Heart left ventricle (tissue), 16 donors: ENCODE measurements at regions not wholly inside any gene's neighbourhood (a gene's known extent, or its start where the extent isn't known, plus 50 kb on each side); places are given as distances from the start of the nearest gene placed in this dataset.
"Not testable (repeated sequence)": the region's sequence is repeated elsewhere in the genome, so short reads cannot be mapped to it uniquely, and the experiment has no call there.

Experiments used
- ATAC-seq, 4 donors: fragments of 200-7000 bp; cut with Tn5 transposase; one replicate each; pipeline ENCODE4 v1.9.1; 2020 to 2022; ENCODE audit warnings: moderate library complexity in 4 of 4, mild to moderate bottlenecking in 3 of 4, moderate number of reproducible peaks in 1 of 4
- DNase-seq, 5 donors: peaks; one replicate each; pipeline ENCODE4 v3.0.0-alpha.2; 2020
- H3K27ac ChIP-seq, 12 donors: fragments of 200-600 bp; sonication (generic) in 4 of 12; one replicate each; pipeline versions ENCODE4 v1.5.0 to v1.8.0; 2016 to 2022; ENCODE audit warnings: mild to moderate bottlenecking in 2 of 12
- H3K27me3 ChIP-seq, 9 donors: fragments of 200-600 bp; sonication (generic) in 2 of 9; one replicate each; pipeline versions ENCODE4 v1.5.1 to v1.8.0; 2016 to 2022; ENCODE audit warnings: mild to moderate bottlenecking in 3 of 9
- H3K36me3 ChIP-seq, 9 donors: fragments of 200-600 bp; sonication (generic) in 2 of 9; one replicate each; pipeline versions ENCODE4 v1.5.0 to v1.8.0; 2018 to 2022; ENCODE audit warnings: mild to moderate bottlenecking in 2 of 9
- H3K4me1 ChIP-seq, 12 donors: fragments of 200-600 bp; sonication (generic) in 4 of 12; one replicate each; pipeline versions ENCODE4 v1.5.0 to v1.8.0; 2016 to 2022; ENCODE audit warnings: mild to moderate bottlenecking in 3 of 12
- H3K4me3 ChIP-seq, 12 donors: fragments of 200-600 bp; sonication (generic) in 4 of 12; one replicate each; pipeline versions ENCODE4 v1.5.0 to v1.8.0; 2017 to 2022; ENCODE audit warnings: mild to moderate bottlenecking in 9 of 12, moderate library complexity in 4 of 12
- H3K9me3 ChIP-seq, 12 donors: fragments of 200-600 bp; sonication (generic) in 4 of 12; one replicate each; pipeline versions ENCODE4 v1.5.0 to v1.8.0; 2016 to 2022; ENCODE audit warnings: mild to moderate bottlenecking in 1 of 12
- CTCF ChIP-seq, 12 donors: fragments of 200-600 bp; sonication (generic) in 4 of 12; IDR thresholded peaks; one replicate each; pipeline versions ENCODE4 v1.5.0 to v1.8.0; 2018 to 2022; ENCODE audit warnings: antibody characterized with exemption in 12 of 12, mild to moderate bottlenecking in 5 of 12
- POLR2A ChIP-seq, 2 donors: fragments of 450-650 bp; IDR thresholded peaks; one replicate each; pipeline ENCODE4 v1.6.1; 2017; ENCODE audit warnings: antibody characterized with exemption in 2 of 2, mild to moderate bottlenecking in 2 of 2, moderate library complexity in 2 of 2
- WGBS, 4 donors: extraction: QIAGEN DNeasy Blood & Tissue Kit in 2 of 4; methylation state at CpG; one replicate each; pipeline versions ENCODE4 v1.1.5 to v1.1.7; 2013 to 2018; 5-methylcytosine and 5-hydroxymethylcytosine counted together
- intact Hi-C, 10 donors: fragments of 100-400 bp; cut with DNase I; formaldehyde crosslinking; loops; one replicate each; pipeline versions ENCODE4 v1.11.1 to v1.14.2; 2022
- donor health status: ischemic (EF 13 %, LVEDD 7.1; RV severe dilation, severe dysfunction).
- donor health status: healthy with polysubstance abuse.
- donor health status: DM: no; HTN: yes; CAD: no.
- donor health status: DM: no; HTN: no; CAD: no.
- donor health status: ischemic (EF 25% LVEDD 6.9; RV normal size, moderate dysfunction).
- donor health status: ischemic (EF 25% LVEDD 5.7; RV mildly dilated, moderate dysfunction).
- donor health status: healthy.
- donor health status: DM: yes; HTN: yes; CAD: no.
- donor health status: ischemic (EF 35%, LVEDD 5.7; RV mildly dilated, moderate dysfunction).
- donor health status: nonischemic (EF 11% LVEDD 7.7; RV severe dilation, severe dysfunction).
- donor health status: DM: yes; HTN: yes; CAD: no.
- donor health status: PGD.
- donor health status: ischemic (EF 29% LVEDD 5.4; RV normal size, mild dysfunction).
- donor health status: nonischemic (EF 23%, LVEDD 6.1; RV moderate dilation, normal function).

- Histone ChIP-seq H3K27me3 (no peaks in the 10 kb centered on the region), H3K4me1 (no peaks in the 10 kb centered on the region), H3K27ac (no peak overlapping the region), H3K4me3 (no peak overlapping the region), H3K36me3 (no peaks in the 10 kb centered on the region), H3K9me3 (peaks cover 0 to 4% (median 0%) of the 10 kb centered on the region in 12 donors)
- DNase-seq (no peak), ATAC-seq (no peak)
- WGBS, 4 donors = 92 to 95% (median 93%) methylated on average over 1 of the region's 1 CpG
- TF ChIP-seq POLR2A (IDR thresholded peaks at IDR 0.05) (no peak), CTCF (IDR thresholded peaks at IDR 0.05) (no peak)
- intact Hi-C loops = no loop called here
Observed at GRCh38 chr9:102482776-102483175, 512.4 kb upstream of the CYLC2 start.

GRCh38 chr9:102479191-102479590, 515.9 kb upstream of the CYLC2 start:
- H3K4me1 ChIP-seq = no peaks in the 10 kb centered on the region
- H3K36me3 ChIP-seq = no peaks in the 10 kb centered on the region
- no peak overlapping the region for H3K27ac ChIP-seq
- DNase-seq (no peak), ATAC-seq (no peak)
- no peaks in the 10 kb centered on the region for H3K27me3 ChIP-seq
- no peak overlapping the region for H3K4me3 ChIP-seq
- intact Hi-C loops = no loop called here
- peaks cover 0 to 4% (median 0%) of the 10 kb centered on the region in 12 donors for H3K9me3 ChIP-seq
- 69 to 87% (median 79%) methylated on average over 3 of the region's 3 CpGs for WGBS, 4 donors
- TF ChIP-seq CTCF (IDR thresholded peaks at IDR 0.05) = no peak
- TF ChIP-seq POLR2A (IDR thresholded peaks at IDR 0.05) = no peak

- H3K9me3 ChIP-seq = peaks cover 0 to 9% (median 0%) of the 10 kb centered on the region in 12 donors
- 68 to 83% (median 73%) methylated on average over 2 of the region's 2 CpGs for WGBS, 4 donors
- no peaks in the 10 kb centered on the region for H3K4me1 ChIP-seq
- DNase-seq = no peak
- no peaks in the 10 kb centered on the region for H3K27me3 ChIP-seq
- H3K27ac ChIP-seq = no peak overlapping the region
- H3K36me3 ChIP-seq = no peaks in the 10 kb centered on the region
- no peak overlapping the region for H3K4me3 ChIP-seq
- no peak for ATAC-seq
- TF ChIP-seq POLR2A (IDR thresholded peaks at IDR 0.05) = no peak
- intact Hi-C loops = no loop called here
Observed at GRCh38 chr9:102474357-102474756, 520.8 kb upstream of the CYLC2 start.

- H3K36me3 ChIP-seq, ATAC-seq: not testable (repeated sequence)
Observed at GRCh38 chr9:102469430-102469829, 525.7 kb upstream of the CYLC2 start.

GRCh38 chr9:102461156-102461819, 533.8 kb upstream of the CYLC2 start:
- Histone ChIP-seq H3K27ac (no peak overlapping the region), H3K4me3 (no peak overlapping the region), H3K27me3 (no peaks in the 10 kb centered on the region), H3K9me3 (no peaks in the 10 kb centered on the region), H3K4me1 (no peaks in the 10 kb centered on the region), H3K36me3 (no peaks in the 10 kb centered on the region)
- intact Hi-C loops = no loop called here
- ATAC-seq (no peak), DNase-seq (no peak)
- TF ChIP-seq POLR2A (IDR thresholded peaks at IDR 0.05) = no peak
- TF ChIP-seq CTCF (IDR thresholded peaks at IDR 0.05) = no peak
- 77 to 90% (median 84%) methylated on average over 2 of the region's 2 CpGs; no CpG with 5 or more reads in 1 of the 4 donors for WGBS, 4 donors

More at GRCh38 chr9:102469430-102469829, 525.7 kb upstream of the CYLC2 start:
- H3K4me1 ChIP-seq, H3K9me3 ChIP-seq, H3K4me3 ChIP-seq, H3K27ac ChIP-seq, intact Hi-C loops, H3K27me3 ChIP-seq, DNase-seq: not testable (repeated sequence)
- WGBS, 4 donors = 92 to 97% (median 95%) methylated on average over 7 of the region's 7 CpGs
